Stimulated activated CD4-positive, alpha-beta T cell treated with anti-CD3 and anti-CD28 coated beads, Interleukin-15, amount 100 ng/mL, for 1 hour (primary cell): ENCODE measurements at regions not wholly inside any gene's neighbourhood (a gene's known extent, or its start where the extent isn't known, plus 50 kb on each side); places are given as distances from the start of the nearest gene placed in this dataset.
"Not testable (repeated sequence)": the region's sequence is repeated elsewhere in the genome, so short reads cannot be mapped to it uniquely, and the experiment has no call there.

Experiments
- DNase-seq, 2 donors: peaks; one replicate each; pipeline ENCODE4 v3.0.0-alpha.2; 2020; ENCODE audit warnings: low read depth in 1 of 2, low spot score in 1 of 2

DNA sequence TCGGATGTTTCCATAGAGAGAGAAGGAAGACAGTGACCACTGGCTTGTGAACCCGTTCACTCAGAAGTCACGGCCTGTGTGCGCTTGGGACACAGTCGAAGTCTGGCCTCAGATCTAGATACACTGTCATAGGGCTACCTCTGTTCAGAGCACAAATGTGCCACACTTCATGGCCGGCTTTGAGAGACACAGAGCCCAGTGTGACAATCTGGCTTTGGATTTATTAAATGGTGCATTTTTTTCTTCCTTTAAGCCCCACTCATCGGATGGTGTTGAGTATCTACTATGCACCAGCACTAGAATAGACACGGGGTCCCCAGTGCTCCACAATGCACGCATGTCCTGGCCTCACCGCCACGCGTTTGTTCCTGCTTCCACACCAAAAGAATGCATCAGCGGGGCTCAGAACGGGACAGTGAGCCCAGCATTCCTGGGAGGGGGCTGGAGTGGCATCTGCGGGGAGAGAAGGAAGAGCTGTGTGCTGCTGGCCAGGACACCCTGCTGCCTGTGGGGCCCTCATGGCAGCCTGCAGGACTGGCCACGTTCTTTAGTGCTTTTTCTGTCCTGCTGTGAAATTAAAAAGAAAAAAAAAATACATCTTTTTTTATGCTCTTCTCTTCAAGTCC lies 738.9 kb upstream of the SALL3 start:
- no peak for DNase-seq

DNA sequence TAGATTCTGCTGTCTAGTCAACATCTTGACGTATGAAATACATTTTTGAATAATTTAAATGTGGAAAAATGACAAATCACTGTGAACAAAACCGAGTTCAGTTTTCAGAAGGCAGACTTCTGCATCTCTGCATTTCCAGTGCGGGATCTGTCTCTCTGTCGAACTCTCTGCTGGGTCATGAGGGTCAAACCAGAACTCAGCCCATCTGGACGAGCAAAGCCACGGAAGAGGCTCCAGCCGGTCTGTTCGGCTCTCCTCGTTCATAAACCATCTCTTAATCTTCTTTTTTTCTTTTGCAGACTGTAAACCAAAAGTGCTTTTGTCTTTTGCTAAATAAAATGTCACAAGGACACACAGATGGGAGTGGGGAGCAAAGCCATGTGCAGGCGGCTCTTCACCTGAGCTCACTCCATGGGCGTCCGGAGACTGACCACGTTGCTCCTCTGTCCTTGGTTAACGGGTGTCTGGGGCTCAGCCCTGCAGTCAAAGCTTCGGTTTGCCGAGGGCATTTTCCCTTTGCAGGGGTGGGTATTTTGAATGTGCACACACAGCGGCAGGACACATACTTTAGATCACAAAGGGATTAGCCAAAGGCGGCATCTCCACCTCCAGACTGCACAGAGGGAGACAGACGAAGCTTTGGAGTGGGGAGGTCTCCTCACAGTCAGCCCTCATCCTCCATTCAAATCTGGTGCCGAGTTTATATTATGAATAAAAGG lies 737.9 kb upstream of the SALL3 start:
- DNase-seq = no peak

GRCh38 chr18:78242254-78242643 lies 737.4 kb upstream of the SALL3 start:
- DNase-seq = no peak

- DNase-seq = no peak
Observed at GRCh38 chr18:78242806-78243205, 736.8 kb upstream of the SALL3 start.

GRCh38 chr18:78244779-78245178 lies 734.8 kb upstream of the SALL3 start:
- DNase-seq = no peak

DNA sequence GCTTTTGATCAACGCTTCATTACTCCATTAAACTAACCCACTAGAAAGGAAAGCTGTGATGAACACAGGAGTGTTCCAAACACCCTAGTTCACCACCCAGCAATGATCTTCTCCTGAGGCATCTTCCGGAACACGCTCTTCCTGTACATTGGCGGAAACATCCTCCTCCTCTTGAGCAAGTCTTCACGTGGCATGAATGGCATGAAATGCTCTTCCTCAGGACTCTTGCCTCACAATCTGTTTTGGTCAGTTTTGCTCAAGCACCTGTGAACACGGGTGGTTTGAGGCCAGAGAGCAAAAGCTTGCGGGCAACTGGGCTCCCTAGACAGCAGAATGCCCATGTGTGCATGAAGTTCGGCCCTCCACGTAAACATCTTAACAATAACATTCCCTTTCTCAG lies 734.2 kb upstream of the SALL3 start:
- DNase-seq = no peak

DNA sequence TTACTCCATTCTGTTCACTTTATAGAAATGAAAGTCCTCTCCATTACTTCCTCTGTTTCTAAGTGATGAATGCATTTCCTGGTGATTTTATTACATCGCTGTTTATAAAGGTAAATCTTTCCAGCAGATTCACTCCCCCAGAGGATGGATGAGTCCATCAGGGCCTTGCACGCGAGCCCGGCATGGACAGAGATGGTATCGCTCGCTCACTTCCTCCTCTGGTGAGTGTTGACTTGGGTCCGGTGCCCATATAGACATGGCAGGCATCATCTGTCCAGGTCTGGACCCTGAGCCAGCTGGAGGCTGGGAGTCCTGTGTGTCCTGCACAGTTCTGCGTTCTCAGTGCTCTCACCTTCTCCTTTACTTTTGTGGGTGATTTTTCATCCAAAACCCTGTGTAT lies 733.6 kb upstream of the SALL3 start:
- no peak for DNase-seq

GRCh38 chr18:78246588-78246987 lies 733.0 kb upstream of the SALL3 start:
- no peak for DNase-seq

- DNase-seq = no peak
Observed at GRCh38 chr18:78247615-78248289, 731.9 kb upstream of the SALL3 start.

- no peak for DNase-seq
Observed at GRCh38 chr18:78255013-78255412, 724.6 kb upstream of the SALL3 start.

- no peak for DNase-seq
Observed at GRCh38 chr18:78268226-78268988, 711.2 kb upstream of the SALL3 start.

GRCh38 chr18:78271790-78272189 lies 707.8 kb upstream of the SALL3 start:
- no peak for DNase-seq

GRCh38 chr18:78273876-78274275 lies 705.7 kb upstream of the SALL3 start:
- no peak for DNase-seq

DNA sequence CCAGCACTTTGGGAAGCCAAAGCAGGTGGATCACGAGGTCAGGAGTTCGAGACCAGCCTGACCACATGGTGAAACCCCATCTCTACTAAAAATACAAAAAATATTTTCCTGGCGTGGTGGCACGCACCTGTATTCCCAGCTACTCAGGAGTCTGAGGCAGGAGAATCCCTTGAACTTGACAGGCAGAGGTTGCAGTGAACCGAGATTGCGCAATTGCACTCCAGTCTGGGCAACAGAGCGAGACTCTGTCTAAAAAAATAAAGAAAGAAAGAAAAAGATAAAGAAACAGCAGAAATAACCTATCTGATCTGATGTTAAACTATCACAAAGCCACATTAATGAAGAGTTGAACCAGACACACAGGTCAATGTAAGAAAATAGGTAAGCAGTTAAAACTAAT lies 696.2 kb upstream of the SALL3 start:
- not testable (repeated sequence) for DNase-seq

- DNase-seq = no peak
Observed at GRCh38 chr18:78292618-78293380, 686.8 kb upstream of the SALL3 start.

- no peak for DNase-seq
Observed at GRCh38 chr18:78293540-78293939, 686.1 kb upstream of the SALL3 start.

DNA sequence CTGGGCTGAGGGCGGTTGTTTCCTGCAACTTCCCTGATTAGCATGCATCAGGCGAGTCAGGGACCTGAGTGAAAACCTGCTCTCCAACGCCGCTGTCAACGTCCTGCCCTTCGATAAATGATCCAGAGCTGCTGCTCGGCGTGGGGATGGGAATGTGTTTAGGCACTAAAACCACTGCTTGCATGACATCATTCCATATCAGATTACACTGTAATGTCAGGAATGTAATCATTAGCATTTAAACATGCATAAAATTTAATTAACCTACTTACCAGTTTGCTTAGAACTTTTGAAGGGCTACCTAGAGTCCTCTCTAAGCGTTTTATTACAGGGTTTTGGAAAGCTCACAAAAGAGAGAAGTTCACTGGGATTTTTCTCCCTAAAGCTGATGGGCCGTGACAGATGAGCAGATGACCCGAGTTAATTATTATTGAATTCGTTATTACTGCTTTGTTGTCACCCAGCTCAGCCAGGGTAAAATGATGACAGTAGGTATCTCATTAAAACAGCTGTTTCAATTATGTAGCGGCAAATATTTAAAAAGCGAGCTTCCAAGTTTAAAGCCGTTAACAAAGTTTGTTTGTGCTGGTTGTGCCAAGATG lies 685.6 kb upstream of the SALL3 start:
- no peak for DNase-seq

DNA sequence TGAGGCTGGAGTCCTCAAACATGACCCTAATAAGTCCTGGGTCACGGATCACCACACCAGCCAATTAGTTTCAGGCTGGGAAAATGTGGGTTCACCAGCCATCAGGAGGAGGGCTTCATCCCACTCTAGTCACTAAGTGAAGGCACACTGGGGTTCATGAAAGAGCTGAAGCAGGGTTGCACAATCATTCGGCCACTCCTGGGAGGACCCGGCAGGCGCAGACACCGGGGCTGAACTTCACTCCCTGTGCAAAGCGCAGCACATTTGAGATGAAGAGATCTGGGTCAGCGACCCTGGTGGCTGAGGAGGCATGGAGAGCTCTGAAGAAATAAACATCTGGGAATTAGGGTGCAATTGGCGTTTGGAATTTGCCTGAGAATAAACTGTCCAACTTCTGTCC lies 684.4 kb upstream of the SALL3 start:
- DNase-seq = no peak

- no peak for DNase-seq
Observed at GRCh38 chr18:78296166-78296565, 683.5 kb upstream of the SALL3 start.

DNA sequence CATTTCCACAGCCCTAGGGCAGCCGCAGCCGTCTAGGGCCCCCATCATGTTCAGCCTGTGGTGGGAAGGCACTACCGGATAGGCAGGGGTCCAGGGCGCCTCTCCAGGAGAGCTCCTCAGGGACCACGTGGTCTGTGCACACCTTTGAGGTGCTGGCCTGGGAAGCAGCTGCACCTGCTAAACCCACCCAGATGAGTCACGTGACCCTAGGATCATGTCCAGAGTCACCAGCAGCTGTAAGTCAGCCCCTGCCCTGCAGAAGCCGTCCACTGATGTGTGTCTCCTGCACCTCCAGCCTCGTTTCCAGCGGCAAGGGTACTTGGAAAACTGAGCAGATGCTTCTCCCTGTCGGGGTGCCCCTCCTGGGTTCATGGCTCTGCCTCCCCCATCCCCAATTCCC lies 682.6 kb upstream of the SALL3 start:
- no peak for DNase-seq
